ENCODE measurements at regions not wholly inside any gene's neighbourhood (a gene's known extent, or its start where the extent isn't known, plus 50 kb on each side); places are given as distances from the start of the nearest gene placed in this dataset.

DNA sequence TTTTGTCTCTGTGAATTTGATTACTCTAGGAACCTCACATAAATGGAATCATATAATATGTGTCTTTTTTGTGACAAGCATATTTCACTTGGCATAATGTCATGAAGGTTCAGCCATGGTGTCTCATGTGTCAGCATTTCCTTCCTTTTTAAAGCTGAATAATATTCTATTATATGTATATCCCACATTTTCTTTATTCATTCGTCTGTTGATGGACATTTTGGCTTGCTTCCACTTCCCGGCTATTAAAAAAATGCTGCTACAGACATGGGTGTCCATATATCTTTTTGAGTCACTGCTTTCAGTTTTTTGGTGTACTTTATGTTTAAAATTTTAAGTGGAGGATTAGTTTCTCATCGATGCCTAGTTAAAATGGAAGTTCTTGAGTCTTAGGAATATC lies 59.8 kb upstream of the C5orf63 start:
- no peaks in the 10 kb centered on the region for H3K27me3 ChIP-seq (replicated peaks; ENCODE audit: insufficient read depth, low read depth, low read length, poor library complexity)
- DNase-seq (ENCODE audit: low spot score) = peak; percentile 58
- ChIA-PET CTCF (no interaction called here), POLR2A (ENCODE audit: low non-redundant PET) (no interaction called here)
- H3K4me3 ChIP-seq (ENCODE audit: low read depth, low read length, poor library complexity, severe bottlenecking) = no peak overlapping the region
- intact Hi-C loops (cut with micrococcal nuclease; ENCODE audit: unreplicated experiment) = no loop called here
- peaks cover 11% of the 10 kb centered on the region for H3K4me1 ChIP-seq (ENCODE audit: insufficient read depth, low read length, poor library complexity, severe bottlenecking)
- H3K9me3 ChIP-seq (ENCODE audit: low read depth, low read length, poor library complexity, severe bottlenecking) = no peaks in the 10 kb centered on the region
- BruUV-seq (replicated peaks) = no TSS peak
- H3K27ac ChIP-seq (ENCODE audit: low read depth, low read length, poor library complexity, severe bottlenecking) = no peak overlapping the region
- TF ChIP-seq EZH2 (IDR thresholded peaks at IDR 0.05; ENCODE audit: borderline replicate concordance, low read depth, low read length, poor library complexity, severe bottlenecking) = no peak
- TF ChIP-seq, protein P1, sequence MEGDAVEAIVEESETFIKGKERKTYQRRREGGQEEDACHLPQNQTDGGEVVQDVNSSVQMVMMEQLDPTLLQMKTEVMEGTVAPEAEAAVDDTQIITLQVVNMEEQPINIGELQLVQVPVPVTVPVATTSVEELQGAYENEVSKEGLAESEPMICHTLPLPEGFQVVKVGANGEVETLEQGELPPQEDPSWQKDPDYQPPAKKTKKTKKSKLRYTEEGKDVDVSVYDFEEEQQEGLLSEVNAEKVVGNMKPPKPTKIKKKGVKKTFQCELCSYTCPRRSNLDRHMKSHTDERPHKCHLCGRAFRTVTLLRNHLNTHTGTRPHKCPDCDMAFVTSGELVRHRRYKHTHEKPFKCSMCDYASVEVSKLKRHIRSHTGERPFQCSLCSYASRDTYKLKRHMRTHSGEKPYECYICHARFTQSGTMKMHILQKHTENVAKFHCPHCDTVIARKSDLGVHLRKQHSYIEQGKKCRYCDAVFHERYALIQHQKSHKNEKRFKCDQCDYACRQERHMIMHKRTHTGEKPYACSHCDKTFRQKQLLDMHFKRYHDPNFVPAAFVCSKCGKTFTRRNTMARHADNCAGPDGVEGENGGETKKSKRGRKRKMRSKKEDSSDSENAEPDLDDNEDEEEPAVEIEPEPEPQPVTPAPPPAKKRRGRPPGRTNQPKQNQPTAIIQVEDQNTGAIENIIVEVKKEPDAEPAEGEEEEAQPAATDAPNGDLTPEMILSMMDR (conservative IDR thresholded peaks at IDR 0.05; ENCODE audit: low read depth, low read length) = no peak
- no peaks in the 10 kb centered on the region for H3K36me3 ChIP-seq (ENCODE audit: insufficient read depth, low read length, poor library complexity, severe bottlenecking)

DNA sequence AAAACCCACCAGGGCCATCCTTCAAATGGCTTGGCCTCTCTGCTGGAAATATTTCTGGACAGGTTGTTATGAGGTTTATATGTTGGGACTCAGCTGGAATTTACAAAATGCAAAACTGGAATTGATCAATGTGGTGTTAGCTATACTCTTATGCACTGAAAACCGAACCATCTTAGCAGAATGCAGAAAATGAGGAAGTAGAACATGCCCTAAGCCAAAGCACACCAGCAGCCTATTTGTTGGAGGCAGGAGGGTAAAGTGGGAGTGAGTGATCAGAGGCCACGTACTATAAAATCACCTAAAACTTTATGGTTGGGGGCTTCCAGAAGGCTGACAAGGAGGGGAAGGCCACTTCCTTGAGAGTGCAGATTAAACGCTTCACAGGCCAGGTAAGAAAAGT lies 63.6 kb upstream of the C5orf63 start:
- no peak overlapping the region for H3K4me3 ChIP-seq (ENCODE audit: low read depth, low read length, poor library complexity, severe bottlenecking)
- H3K9me3 ChIP-seq (ENCODE audit: low read depth, low read length, poor library complexity, severe bottlenecking) = no peaks in the 10 kb centered on the region
- intact Hi-C loops (cut with micrococcal nuclease; ENCODE audit: unreplicated experiment) = no loop called here
- no peak overlapping the region for H3K27ac ChIP-seq (ENCODE audit: low read depth, low read length, poor library complexity, severe bottlenecking)
- H3K27me3 ChIP-seq (replicated peaks; ENCODE audit: insufficient read depth, low read depth, low read length, poor library complexity) = no peaks in the 10 kb centered on the region
- CTCF ChIA-PET = no interaction called here
- DNase-seq (ENCODE audit: low spot score) = no peak
- no peaks in the 10 kb centered on the region for H3K36me3 ChIP-seq (ENCODE audit: insufficient read depth, low read length, poor library complexity, severe bottlenecking)
- no TSS peak for BruUV-seq (replicated peaks)
- H3K4me1 ChIP-seq (ENCODE audit: insufficient read depth, low read length, poor library complexity, severe bottlenecking) = peaks cover 11% of the 10 kb centered on the region
- POLR2A ChIA-PET (ENCODE audit: low non-redundant PET) = no interaction called here
- no peak for TF ChIP-seq EZH2 (IDR thresholded peaks at IDR 0.05; ENCODE audit: borderline replicate concordance, low read depth, low read length, poor library complexity, severe bottlenecking)
- TF ChIP-seq, protein P1 (conservative IDR thresholded peaks at IDR 0.05; ENCODE audit: low read depth, low read length) = no peak

DNA sequence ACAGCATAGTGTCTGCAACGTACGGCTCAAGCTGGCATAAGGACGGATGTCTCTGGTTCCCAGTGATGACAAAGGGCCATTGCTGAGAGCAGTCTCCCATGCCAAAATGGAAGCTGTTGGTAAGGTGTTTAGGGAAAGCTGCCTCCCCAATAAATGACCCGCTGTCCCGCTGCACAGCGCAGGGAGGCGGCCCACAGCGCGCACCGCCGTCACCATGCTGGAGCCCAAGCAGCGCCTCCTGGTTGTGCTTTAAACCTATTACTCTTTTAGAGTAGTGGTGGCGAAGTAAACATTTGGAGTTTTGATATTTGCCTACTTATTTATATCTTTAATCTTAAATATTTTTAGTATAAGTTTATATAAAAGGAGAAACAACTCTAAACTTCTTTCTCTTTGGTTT lies 70.4 kb upstream of the C5orf63 start:
- Histone ChIP-seq H3K27me3 (replicated peaks; ENCODE audit: insufficient read depth, low read depth, low read length, poor library complexity) (no peaks in the 10 kb centered on the region), H3K36me3 (ENCODE audit: insufficient read depth, low read length, poor library complexity, severe bottlenecking) (no peaks in the 10 kb centered on the region), H3K4me3 (ENCODE audit: low read depth, low read length, poor library complexity, severe bottlenecking) (no peak overlapping the region), H3K9me3 (ENCODE audit: low read depth, low read length, poor library complexity, severe bottlenecking) (no peaks in the 10 kb centered on the region), H3K27ac (ENCODE audit: low read depth, low read length, poor library complexity, severe bottlenecking) (no peak overlapping the region), H3K4me1 (ENCODE audit: insufficient read depth, low read length, poor library complexity, severe bottlenecking) (no peaks in the 10 kb centered on the region)
- TF ChIP-seq EZH2 (IDR thresholded peaks at IDR 0.05; ENCODE audit: borderline replicate concordance, low read depth, low read length, poor library complexity, severe bottlenecking) = no peak
- TF ChIP-seq, protein P1 (conservative IDR thresholded peaks at IDR 0.05; ENCODE audit: low read depth, low read length) = no peak
- DNase-seq (ENCODE audit: low spot score) = no peak
- ChIA-PET CTCF (no interaction called here), POLR2A (ENCODE audit: low non-redundant PET) (no interaction called here)
- no TSS peak for BruUV-seq (replicated peaks)
- intact Hi-C loops (cut with micrococcal nuclease; ENCODE audit: unreplicated experiment) = no loop called here

Measured in A673 (cell line).